ENCODE measurements at regions not wholly inside any gene's neighbourhood (a gene's known extent, or its start where the extent isn't known, plus 50 kb on each side); places are given as distances from the start of the nearest gene placed in this dataset.

- DNase-seq (ENCODE audit: low read depth in 4 of 4, low spot score in 2 of 4): no peak
Measured at GRCh38 chr19:29371251-29372090, 154.3 kb upstream of the VSTM2B start.

- DNase-seq (ENCODE audit: low read depth in 4 of 4, low spot score in 2 of 4): no peak
Measured at GRCh38 chr19:29372091-29372415, 153.7 kb upstream of the VSTM2B start.

GRCh38 chr19:29372461-29372860 is 153.3 kb upstream of the VSTM2B start:
- DNase-seq (ENCODE audit: low read depth in 4 of 4, low spot score in 2 of 4): no peak

- no peak for DNase-seq (ENCODE audit: low read depth in 4 of 4, low spot score in 2 of 4)
Measured at GRCh38 chr19:29372921-29373797, 152.6 kb upstream of the VSTM2B start.

GRCh38 chr19:29375429-29376119 is 150.2 kb upstream of the VSTM2B start:
- DNase-seq (ENCODE audit: low read depth in 4 of 4, low spot score in 2 of 4): no peak

- no peak for DNase-seq (ENCODE audit: low read depth in 4 of 4, low spot score in 2 of 4)
Measured at GRCh38 chr19:29376855-29377354, 148.9 kb upstream of the VSTM2B start.

- no peak for DNase-seq (ENCODE audit: low read depth in 4 of 4, low spot score in 2 of 4)
Measured at GRCh38 chr19:29378126-29378525, 147.7 kb upstream of the VSTM2B start.

GRCh38 chr19:29378543-29379080 is 147.2 kb upstream of the VSTM2B start:
- DNase-seq (ENCODE audit: low read depth in 4 of 4, low spot score in 2 of 4): no peak

GRCh38 chr19:29379257-29380021 is 146.4 kb upstream of the VSTM2B start:
- DNase-seq (ENCODE audit: low read depth in 4 of 4, low spot score in 2 of 4): no peak

- no peak for DNase-seq (ENCODE audit: low read depth in 4 of 4, low spot score in 2 of 4)
Measured at GRCh38 chr19:29380581-29380980, 145.2 kb upstream of the VSTM2B start.

- DNase-seq (ENCODE audit: low read depth in 4 of 4, low spot score in 2 of 4): no peak
Measured at GRCh38 chr19:29381353-29382203, 144.2 kb upstream of the VSTM2B start.

GRCh38 chr19:29383696-29384095 is 142.1 kb upstream of the VSTM2B start:
- no peak for DNase-seq (ENCODE audit: low read depth in 4 of 4, low spot score in 2 of 4)

- DNase-seq (ENCODE audit: low read depth in 4 of 4, low spot score in 2 of 4): no peak
Measured at GRCh38 chr19:29384656-29385055, 141.1 kb upstream of the VSTM2B start.

GRCh38 chr19:29385191-29385795 is 140.5 kb upstream of the VSTM2B start:
- no peak for DNase-seq (ENCODE audit: low read depth in 4 of 4, low spot score in 2 of 4)

- DNase-seq (ENCODE audit: low read depth in 4 of 4, low spot score in 2 of 4): no peak
Measured at GRCh38 chr19:29386970-29387369, 138.8 kb upstream of the VSTM2B start.

- DNase-seq (ENCODE audit: low read depth in 4 of 4, low spot score in 2 of 4): no peak
Measured at GRCh38 chr19:29387586-29387985, 138.2 kb upstream of the VSTM2B start.

- no peak for DNase-seq (ENCODE audit: low read depth in 4 of 4, low spot score in 2 of 4)
Measured at GRCh38 chr19:29389495-29389894, 136.3 kb upstream of the VSTM2B start.

- DNase-seq (ENCODE audit: low read depth in 4 of 4, low spot score in 2 of 4): no peak
Measured at GRCh38 chr19:29390742-29391141, 135.1 kb upstream of the VSTM2B start.
